ENCODE measurements at regions not wholly inside any gene's neighbourhood (a gene's known extent, or its start where the extent isn't known, plus 50 kb on each side); places are given as distances from the start of the nearest gene placed in this dataset.

DNA sequence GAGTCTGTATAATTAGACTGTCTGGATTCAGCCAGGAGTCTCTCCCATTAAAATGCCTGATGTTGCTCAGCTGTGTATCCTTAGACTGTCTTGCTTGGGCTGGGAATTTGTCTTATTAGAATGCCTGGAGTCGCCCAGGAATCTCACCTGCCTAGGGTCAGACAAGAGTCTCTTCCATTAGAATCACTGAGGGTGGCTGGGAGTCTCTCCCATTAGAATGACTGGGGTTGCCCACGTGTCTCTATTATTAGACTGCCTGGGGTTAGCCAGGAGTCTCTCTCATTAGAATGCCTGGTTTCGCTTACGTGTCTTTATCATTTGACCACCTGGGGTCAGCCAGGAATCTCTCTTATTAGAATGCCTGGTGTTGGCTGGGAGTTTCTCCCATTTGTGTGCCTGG lies 1450.0 kb downstream of the UQCRFS1 start:
- TF ChIP-seq HDGF (IDR thresholded peaks at IDR 0.05) = no peak
- TF ChIP-seq CEBPB (IDR thresholded peaks at IDR 0.05; ENCODE audit: borderline replicate concordance in 1 of 2, low read depth in 2 of 2, low read length in 2 of 2) = no peak
- TF ChIP-seq, protein P1, sequence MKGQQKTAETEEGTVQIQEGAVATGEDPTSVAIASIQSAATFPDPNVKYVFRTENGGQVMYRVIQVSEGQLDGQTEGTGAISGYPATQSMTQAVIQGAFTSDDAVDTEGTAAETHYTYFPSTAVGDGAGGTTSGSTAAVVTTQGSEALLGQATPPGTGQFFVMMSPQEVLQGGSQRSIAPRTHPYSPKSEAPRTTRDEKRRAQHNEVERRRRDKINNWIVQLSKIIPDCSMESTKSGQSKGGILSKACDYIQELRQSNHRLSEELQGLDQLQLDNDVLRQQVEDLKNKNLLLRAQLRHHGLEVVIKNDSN (IDR thresholded peaks at IDR 0.05; ENCODE audit: borderline replicate concordance, extremely low read length, insufficient read depth, low read depth, low read length) = no peak
- TF ChIP-seq POLR2A (IDR thresholded peaks at IDR 0.05; ENCODE audit: low read depth, low read length) = no peak
- TF ChIP-seq CTCF (IDR thresholded peaks at IDR 0.05 in 2 of 3, conservative IDR thresholded peaks at IDR 0.05 in 1 of 3; ENCODE audit: control insufficient read depth in 2 of 3, extremely low read depth in 1 of 3, insufficient read depth in 1 of 3, low read depth in 3 of 3, low read length in 3 of 3) = no peak
- no peak for TF ChIP-seq ASH2L (IDR thresholded peaks at IDR 0.05; ENCODE audit: borderline replicate concordance, low read depth)
- no peak for TF ChIP-seq YY1 (IDR thresholded peaks at IDR 0.05; ENCODE audit: low read depth, low read length)
- no peak for TF ChIP-seq HDAC6 (IDR thresholded peaks at IDR 0.05; ENCODE audit: unreplicated experiment)
- no peak for TF ChIP-seq MAX (IDR thresholded peaks at IDR 0.05; ENCODE audit: low read depth, low read length)
- TF ChIP-seq PRDM15 (CRISPR knock-in tag; IDR thresholded peaks at IDR 0.05) = no peak
- no peak for TF ChIP-seq ZZZ3 (IDR thresholded peaks at IDR 0.05; ENCODE audit: control insufficient read depth, insufficient read length, low read depth)
- TF ChIP-seq RB1 (IDR thresholded peaks at IDR 0.05; ENCODE audit: borderline replicate concordance) = no peak
- TF ChIP-seq STAT1 (conservative IDR thresholded peaks at IDR 0.05) = no peak
- no peak for TF ChIP-seq POLR2AphosphoS2 (IDR thresholded peaks at IDR 0.05; ENCODE audit: low read depth, low read length)
